Astrocyte of the spinal cord (primary cell): ENCODE measurements at regions not wholly inside any gene's neighbourhood (a gene's known extent, or its start where the extent isn't known, plus 50 kb on each side); places are given as distances from the start of the nearest gene placed in this dataset.

Experiments used
- DNase-seq: peaks from one replicate; pipeline ENCODE4 v3.0.0; 2011; ENCODE audit warnings: low read depth, low spot score
- H3K4me3 ChIP-seq: 2 replicates; pipeline ENCODE4 v1.5.1; 2011; ENCODE audit warnings: low read depth, mild to moderate bottlenecking, low read length, moderate library complexity
- in situ Hi-C: cut with HindIII; loops from 2 replicates; pipeline ENCODE4 v1.10.0; 2017; ENCODE audit warnings: low sequenced_read_pairs
- TF ChIP-seq, protein P1 (sequence below): IDR thresholded peaks from 2 replicates; pipeline ENCODE4 v1.5.1; 2012; ENCODE audit warnings: low read depth, mild to moderate bottlenecking, low read length, inconsistent platforms

GRCh38 chr11:28981381-28981780 is 873.2 kb downstream of the METTL15 start:
- peak; percentile 26 for DNase-seq
- H3K4me3 ChIP-seq: no peak overlapping the region
- in situ Hi-C loops: no loop called here
- TF ChIP-seq, protein P1, sequence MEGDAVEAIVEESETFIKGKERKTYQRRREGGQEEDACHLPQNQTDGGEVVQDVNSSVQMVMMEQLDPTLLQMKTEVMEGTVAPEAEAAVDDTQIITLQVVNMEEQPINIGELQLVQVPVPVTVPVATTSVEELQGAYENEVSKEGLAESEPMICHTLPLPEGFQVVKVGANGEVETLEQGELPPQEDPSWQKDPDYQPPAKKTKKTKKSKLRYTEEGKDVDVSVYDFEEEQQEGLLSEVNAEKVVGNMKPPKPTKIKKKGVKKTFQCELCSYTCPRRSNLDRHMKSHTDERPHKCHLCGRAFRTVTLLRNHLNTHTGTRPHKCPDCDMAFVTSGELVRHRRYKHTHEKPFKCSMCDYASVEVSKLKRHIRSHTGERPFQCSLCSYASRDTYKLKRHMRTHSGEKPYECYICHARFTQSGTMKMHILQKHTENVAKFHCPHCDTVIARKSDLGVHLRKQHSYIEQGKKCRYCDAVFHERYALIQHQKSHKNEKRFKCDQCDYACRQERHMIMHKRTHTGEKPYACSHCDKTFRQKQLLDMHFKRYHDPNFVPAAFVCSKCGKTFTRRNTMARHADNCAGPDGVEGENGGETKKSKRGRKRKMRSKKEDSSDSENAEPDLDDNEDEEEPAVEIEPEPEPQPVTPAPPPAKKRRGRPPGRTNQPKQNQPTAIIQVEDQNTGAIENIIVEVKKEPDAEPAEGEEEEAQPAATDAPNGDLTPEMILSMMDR: no peak

GRCh38 chr11:28976801-28977145 is 868.6 kb downstream of the METTL15 start:
- TF ChIP-seq, protein P1: no peak
- no peak for DNase-seq
- in situ Hi-C loops: no loop called here

DNA sequence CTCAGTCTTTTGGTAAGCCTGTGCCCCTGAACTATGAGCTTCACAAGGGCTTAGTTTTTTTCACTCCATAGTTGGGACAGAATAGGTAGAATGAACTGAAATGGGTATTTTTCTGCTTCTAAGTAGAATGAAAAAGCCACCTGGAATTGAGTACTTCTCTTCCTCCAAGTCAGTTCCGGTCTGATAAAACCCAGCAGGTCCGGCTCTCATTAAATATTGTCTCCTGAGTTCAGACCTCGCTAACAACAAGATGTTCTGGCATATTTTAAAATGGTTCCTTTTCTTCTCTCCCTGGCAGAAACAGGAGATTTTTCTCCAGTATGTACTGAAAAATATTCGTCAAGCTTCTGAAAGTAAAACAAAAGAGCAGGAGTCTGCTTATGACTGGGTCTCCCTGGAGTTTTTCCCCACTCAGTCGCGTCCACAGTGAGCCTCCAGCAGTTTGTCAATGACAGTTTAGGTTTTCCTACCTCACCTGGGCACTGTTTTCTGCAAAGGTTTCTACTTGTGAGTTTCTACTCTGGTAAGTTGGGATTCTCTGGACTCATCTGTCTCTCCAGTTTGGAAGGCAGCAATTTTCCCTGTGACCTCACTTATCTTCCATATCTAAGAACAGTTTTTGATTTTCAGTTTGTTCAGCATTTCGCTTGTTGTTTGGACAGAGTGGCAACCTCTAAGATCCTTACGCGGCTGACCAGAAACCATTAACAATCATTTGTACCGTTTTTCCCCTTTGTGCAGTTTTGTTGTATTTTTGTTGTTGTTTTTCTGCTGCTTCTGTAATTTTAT is 868.0 kb downstream of the METTL15 start:
- no peak overlapping the region for H3K4me3 ChIP-seq
- no peak for DNase-seq
- TF ChIP-seq, protein P1: no peak
- in situ Hi-C loops: no loop called here

More at GRCh38 chr11:28976801-28977145, 868.6 kb downstream of the METTL15 start:
- H3K4me3 ChIP-seq: no peak overlapping the region

DNA sequence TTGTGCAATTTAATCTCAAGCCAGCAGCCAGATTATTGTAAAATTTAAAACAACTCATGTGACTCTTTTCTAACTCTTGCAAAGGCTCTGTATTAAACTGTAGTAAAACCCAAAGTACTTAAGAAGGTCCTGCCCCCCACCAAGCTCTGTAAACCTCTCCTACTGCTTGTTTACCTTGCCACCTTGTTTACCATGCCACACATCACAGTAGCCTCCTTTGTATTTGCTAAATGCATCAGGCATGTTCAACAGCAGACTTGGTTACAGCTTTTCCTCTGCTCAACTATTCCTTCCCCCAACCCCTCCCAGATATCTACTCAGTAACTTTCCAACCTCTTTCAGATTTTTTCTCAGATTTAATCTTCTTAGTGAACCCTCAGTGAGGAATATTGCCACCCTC is 861.6 kb downstream of the METTL15 start:
- H3K4me3 ChIP-seq: no peak overlapping the region
- in situ Hi-C loops: no loop called here
- TF ChIP-seq, protein P1: no peak
- DNase-seq: no peak

GRCh38 chr11:28966951-28967350 is 858.8 kb downstream of the METTL15 start:
- H3K4me3 ChIP-seq: no peak overlapping the region
- DNase-seq: peak; percentile 35
- in situ Hi-C loops: no loop called here
- TF ChIP-seq, protein P1: no peak

GRCh38 chr11:28965819-28966218 is 857.6 kb downstream of the METTL15 start:
- in situ Hi-C loops: no loop called here

More at GRCh38 chr11:28965819-28966218, 857.6 kb downstream of the METTL15 start:
- no peak for DNase-seq
- no peak overlapping the region for H3K4me3 ChIP-seq
- TF ChIP-seq, protein P1: no peak
